Amniotic epithelial cell (primary cell): ENCODE measurements at regions not wholly inside any gene's neighbourhood (a gene's known extent, or its start where the extent isn't known, plus 50 kb on each side); places are given as distances from the start of the nearest gene placed in this dataset.
"Not testable (repeated sequence)": the region's sequence is repeated elsewhere in the genome, so short reads cannot be mapped to it uniquely, and the experiment has no call there.

Source experiments
- DNase-seq: peaks from one replicate; pipeline ENCODE4 v3.0.0-alpha.2; 2010; ENCODE audit warnings: low read depth

GRCh38 chr5:6076341-6077239 lies 301.8 kb downstream of the MED10 start:
- no peak for DNase-seq

DNA sequence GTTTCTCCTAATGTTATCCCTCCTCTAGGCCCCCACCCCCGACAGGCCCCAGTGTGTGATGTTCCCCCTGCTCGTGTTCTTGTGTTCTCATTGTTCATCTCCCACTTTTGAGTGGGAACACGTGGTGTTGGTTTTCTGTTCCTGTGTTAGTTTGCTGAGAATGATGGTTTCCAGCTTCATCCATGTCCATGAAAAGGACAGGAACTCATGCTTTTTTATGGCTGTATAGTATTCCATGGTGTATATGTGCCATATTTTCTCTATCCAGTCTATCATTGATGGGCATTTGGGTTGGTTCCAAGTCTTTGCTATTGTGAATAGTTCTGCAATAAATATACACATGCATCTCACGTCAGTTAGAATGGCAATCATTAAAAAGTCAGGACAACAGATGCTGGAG lies 305.9 kb downstream of the MED10 start:
- not testable (repeated sequence) for DNase-seq

- no peak for DNase-seq
Observed at GRCh38 chr5:6069496-6070185, 308.7 kb downstream of the MED10 start.

- no peak for DNase-seq
Observed at GRCh38 chr5:6066016-6066415, 312.3 kb downstream of the MED10 start.

GRCh38 chr5:6059137-6059800 lies 319.1 kb downstream of the MED10 start:
- DNase-seq = no peak

GRCh38 chr5:6058055-6058715 lies 320.2 kb downstream of the MED10 start:
- no peak for DNase-seq

GRCh38 chr5:6056280-6056679 lies 322.1 kb downstream of the MED10 start:
- no peak for DNase-seq

DNA sequence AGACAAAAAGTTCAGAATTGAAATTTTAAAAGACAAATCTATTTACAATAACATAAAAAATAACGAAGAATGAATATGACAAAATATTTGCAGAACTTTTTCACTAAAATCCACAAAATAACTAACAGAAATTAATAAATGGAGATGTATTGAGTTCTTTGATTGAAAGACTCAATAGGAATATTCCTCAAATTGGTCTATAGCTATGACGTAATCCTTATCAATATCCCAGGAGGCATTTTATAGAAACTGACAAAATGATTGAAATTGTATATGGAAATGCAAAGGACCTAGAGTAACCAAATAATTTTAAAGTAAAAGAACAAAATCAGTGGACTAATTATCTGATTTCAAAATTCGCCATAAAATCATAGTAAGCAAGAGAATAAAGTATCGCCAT lies 328.7 kb downstream of the MED10 start:
- no peak for DNase-seq

DNA sequence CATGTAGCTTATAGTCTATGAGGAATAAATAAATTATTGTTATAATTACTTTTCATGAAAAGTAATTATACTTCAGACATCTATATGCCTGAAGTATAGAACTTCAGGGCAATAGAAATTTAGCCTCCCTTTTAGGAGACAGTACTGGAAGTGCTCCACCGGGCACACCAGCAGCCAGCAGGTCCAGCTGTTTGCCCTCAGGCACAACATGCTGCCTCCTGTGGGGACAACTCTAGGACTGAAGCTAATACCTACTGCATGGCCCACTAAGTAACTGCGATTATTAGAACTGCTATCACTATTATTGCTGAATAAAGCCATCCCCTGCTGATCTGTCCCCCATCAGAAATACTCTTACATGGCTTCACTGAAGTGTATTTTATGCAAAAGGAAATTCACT lies 329.6 kb downstream of the MED10 start:
- no peak for DNase-seq

DNA sequence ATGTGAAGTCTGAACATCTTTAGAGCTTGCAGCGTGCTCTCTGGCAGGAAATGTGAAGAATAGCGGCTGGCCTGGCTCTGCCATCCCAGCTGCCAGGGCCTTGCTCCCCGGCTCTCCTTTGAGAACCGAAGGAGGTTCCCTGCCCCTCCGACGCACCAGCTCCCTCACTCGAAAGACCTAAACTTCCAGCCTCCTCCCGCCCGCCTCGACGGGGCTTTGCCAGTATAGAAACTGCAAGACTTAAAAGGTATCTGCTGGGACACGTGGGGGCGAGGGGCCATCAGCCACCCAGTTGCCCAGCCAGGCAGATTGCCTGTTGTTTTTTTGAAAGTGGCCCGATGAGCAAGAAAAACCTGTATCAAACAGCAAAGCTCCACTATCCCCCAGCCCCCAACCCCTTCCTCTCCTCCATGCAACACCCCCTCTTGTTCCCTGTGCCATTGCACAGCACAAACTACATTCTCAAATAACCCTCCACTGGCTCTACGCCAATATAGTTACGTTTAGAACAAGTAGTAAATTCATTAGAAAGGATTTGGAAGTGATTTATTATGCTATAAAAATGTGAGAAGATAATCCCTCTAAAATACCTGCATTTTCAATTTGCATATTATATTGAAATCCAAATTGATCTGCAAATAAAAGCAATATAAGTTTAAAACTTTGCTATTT lies 331.9 kb downstream of the MED10 start:
- DNase-seq = no peak

DNA sequence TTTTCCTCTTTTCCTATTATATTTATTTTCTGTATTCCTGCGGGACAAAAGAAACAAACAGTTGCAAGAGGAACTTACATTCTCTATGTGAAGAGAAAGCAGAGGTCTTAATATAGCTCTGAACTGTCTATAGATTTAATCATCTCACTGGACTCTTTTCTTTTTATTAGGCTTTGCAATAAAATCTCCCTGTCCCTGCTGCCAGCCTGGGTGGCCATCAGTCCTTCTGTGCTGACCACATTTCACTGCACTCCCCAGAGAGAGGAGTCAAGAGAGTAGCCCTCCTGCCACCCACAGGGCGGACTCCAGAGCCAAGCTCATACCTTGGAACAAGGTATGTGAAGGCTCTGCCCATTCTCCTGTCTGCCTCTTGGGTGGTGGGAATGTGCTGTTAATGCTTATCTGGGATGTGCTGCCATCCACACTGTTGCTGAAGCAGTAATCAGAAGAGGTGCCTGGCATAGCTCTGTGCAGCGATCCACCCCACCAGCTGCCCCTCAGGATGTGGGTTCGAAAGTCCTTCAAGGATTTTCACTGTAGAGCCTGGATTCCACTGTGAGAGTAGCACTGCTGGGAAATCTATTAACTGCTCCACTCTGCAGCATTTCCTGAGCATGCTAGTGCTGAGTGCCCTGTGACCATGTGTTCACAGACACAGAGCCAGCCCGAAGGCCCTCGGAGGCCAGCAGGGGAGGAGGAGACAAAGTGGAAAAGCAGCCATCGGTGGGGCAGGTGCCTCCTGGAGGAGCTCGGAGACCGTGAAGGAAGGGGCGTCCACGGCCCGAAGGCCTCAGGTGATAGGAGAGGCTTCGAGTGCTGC lies 334.6 kb downstream of the MED10 start:
- no peak for DNase-seq

- DNase-seq = no peak
Observed at GRCh38 chr5:6041977-6042550, 336.3 kb downstream of the MED10 start.

- no peak for DNase-seq
Observed at GRCh38 chr5:6039111-6039510, 339.2 kb downstream of the MED10 start.

DNA sequence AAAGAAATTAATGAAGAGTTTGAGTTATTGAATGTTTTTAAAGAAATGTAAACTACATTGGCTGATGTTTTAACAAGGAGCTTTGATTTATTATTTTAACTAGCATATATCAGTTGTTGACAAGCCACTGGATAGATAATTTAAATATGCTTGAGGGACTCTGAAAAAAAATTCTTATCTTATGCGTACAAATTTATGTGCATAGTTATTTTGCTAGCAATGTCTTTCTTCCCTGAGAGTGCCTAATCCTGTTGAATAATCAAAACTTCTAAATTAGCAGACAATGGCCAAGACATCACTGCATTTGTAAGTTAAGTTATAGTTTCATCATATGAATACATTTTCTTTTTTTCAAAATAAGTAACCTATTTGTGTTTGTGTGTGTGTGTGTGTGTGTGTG lies 342.3 kb downstream of the MED10 start:
- no peak for DNase-seq

- no peak for DNase-seq
Observed at GRCh38 chr5:6029811-6030271, 348.5 kb downstream of the MED10 start.

GRCh38 chr5:6026766-6027406 lies 351.5 kb downstream of the MED10 start:
- no peak for DNase-seq

GRCh38 chr5:6019612-6020011 lies 358.7 kb downstream of the MED10 start:
- DNase-seq = no peak

DNA sequence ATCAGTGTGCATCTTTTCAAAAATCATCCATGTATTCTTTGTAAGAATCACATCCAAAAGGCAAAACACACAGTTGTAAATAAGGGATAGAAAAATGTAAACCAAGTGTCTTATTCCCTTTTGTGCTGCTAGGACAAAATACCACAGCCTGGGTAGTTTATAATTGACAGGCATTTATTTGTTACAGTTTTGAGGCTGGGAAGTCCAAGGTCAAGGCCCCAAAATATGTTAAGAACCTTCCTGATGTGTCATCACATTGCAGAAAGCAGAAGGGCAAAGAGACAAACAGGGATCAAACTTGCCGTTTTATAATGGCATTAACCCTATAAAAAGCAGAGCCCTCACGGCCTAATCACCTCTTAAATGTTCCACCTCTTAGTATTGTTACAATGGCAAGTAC lies 364.8 kb downstream of the MED10 start:
- no peak for DNase-seq

DNA sequence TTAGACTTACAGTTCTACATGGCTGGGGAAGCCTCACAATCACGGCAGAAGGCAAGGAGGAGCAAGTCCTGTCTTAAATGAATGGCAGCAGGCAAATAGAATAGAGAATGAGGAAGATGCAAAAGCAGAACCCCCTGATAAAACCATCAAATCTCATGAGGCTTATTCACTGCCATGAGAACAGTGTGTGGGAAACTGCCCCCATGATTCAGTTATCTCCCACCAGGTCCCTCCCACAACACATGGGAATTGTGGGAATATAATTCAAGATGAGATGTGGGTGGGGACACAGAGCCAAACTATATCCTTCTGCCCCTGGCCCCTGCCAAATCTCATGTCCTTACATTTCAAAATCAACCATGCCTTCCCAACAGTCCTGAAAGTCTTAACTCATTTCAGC lies 367.1 kb downstream of the MED10 start:
- no peak for DNase-seq

- no peak for DNase-seq
Observed at GRCh38 chr5:6006838-6007314, 371.5 kb downstream of the MED10 start.
